ENCODE measurements at regions not wholly inside any gene's neighbourhood (a gene's known extent, or its start where the extent isn't known, plus 50 kb on each side); places are given as distances from the start of the nearest gene placed in this dataset.
"Not testable (repeated sequence)": the region's sequence is repeated elsewhere in the genome, so short reads cannot be mapped to it uniquely, and the experiment has no call there.

- TF ChIP-seq POLR2A, CTCF (IDR thresholded peaks at IDR 0.05): not testable (repeated sequence)
These were observed 75.1 kb downstream of the GLUL start for GRCh38 chr1:182316454-182316853.

All from lower leg skin (tissue), 3 donors.